ENCODE measurements at regions not wholly inside any gene's neighbourhood (a gene's known extent, or its start where the extent isn't known, plus 50 kb on each side); places are given as distances from the start of the nearest gene placed in this dataset.

DNA sequence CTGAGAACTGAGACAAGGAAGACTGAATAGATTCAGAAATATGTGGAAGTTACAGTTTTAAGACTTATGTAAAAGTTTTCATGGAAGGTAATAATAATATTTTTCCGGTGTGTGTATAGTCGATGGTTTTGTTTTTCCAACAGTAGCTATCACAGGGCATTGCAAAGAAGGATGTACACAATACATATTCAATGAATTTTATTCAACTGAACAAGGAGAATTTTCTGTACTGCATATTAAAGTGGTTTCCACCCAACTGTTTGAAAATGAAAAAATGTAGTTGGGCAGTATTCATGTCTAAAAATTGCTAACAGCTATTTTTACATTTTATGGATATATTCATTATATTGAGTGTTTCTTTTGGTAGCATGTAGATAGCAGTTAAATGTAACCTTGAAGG, 350.3 kb upstream of the ATP10A start:
- no peak for TF ChIP-seq ZNF274 (IDR thresholded peaks at IDR 0.05; ENCODE audit: low read length)
- TF ChIP-seq ZNF274 (tag by site-specific recombination; IDR thresholded peaks at IDR 0.05; ENCODE audit: borderline replicate concordance): no peak
- no peak for TF ChIP-seq ZNF660 (tag by site-specific recombination; IDR thresholded peaks at IDR 0.05)
- TF ChIP-seq, protein P1, sequence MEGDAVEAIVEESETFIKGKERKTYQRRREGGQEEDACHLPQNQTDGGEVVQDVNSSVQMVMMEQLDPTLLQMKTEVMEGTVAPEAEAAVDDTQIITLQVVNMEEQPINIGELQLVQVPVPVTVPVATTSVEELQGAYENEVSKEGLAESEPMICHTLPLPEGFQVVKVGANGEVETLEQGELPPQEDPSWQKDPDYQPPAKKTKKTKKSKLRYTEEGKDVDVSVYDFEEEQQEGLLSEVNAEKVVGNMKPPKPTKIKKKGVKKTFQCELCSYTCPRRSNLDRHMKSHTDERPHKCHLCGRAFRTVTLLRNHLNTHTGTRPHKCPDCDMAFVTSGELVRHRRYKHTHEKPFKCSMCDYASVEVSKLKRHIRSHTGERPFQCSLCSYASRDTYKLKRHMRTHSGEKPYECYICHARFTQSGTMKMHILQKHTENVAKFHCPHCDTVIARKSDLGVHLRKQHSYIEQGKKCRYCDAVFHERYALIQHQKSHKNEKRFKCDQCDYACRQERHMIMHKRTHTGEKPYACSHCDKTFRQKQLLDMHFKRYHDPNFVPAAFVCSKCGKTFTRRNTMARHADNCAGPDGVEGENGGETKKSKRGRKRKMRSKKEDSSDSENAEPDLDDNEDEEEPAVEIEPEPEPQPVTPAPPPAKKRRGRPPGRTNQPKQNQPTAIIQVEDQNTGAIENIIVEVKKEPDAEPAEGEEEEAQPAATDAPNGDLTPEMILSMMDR (tag by site-specific recombination; IDR thresholded peaks at IDR 0.05): no peak
- TF ChIP-seq, protein P2, sequence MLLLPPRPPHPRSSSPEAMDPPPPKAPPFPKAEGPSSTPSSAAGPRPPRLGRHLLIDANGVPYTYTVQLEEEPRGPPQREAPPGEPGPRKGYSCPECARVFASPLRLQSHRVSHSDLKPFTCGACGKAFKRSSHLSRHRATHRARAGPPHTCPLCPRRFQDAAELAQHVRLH (tag by site-specific recombination; IDR thresholded peaks at IDR 0.05): no peak

Data from HEK293 (cell line).